ENCODE measurements at regions not wholly inside any gene's neighbourhood (a gene's known extent, or its start where the extent isn't known, plus 50 kb on each side); places are given as distances from the start of the nearest gene placed in this dataset.
"Not testable (repeated sequence)": the region's sequence is repeated elsewhere in the genome, so short reads cannot be mapped to it uniquely, and the experiment has no call there.

DNA sequence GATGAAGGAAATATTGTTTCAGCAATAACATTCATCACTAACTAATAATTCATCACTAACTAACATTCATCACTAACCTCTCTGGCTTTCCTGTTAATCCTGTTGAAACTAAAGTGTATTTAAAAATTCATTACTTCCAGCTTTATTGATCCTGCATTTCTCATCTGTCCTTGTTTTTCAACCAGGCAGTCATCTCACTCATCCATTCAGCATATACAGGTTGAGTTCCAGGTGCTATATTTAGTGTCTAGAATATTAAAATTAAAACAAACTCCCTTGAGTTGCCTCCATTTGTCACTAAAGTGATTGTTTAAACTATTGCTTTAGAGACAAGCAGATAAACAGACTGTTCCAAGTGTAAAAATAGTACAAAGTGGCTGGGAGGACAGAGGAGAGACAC, 58.1 kb downstream of the ATXN7L3B start:
- DNase-seq (ENCODE audit: low read depth), result no peak

DNA sequence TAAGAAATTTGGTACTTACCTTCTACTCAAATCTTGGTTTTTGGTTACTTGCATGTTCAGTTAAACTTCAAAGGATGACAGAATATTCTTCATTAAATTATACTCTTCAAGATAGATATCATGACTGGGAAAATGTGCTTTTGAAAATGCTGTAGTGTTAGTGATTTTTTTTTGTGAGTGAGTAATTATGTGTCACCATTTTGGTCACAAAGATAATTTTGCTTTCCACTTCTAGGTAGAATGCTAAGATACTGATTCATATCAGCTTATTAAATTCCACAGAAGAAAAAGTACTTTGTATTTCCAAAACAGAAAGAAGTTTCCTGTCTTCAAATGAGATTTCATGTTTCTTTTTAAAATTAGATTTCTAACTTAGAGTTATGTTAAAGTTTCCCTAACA, 61.2 kb downstream of the ATXN7L3B start:
- DNase-seq (ENCODE audit: low read depth), result no peak

DNA sequence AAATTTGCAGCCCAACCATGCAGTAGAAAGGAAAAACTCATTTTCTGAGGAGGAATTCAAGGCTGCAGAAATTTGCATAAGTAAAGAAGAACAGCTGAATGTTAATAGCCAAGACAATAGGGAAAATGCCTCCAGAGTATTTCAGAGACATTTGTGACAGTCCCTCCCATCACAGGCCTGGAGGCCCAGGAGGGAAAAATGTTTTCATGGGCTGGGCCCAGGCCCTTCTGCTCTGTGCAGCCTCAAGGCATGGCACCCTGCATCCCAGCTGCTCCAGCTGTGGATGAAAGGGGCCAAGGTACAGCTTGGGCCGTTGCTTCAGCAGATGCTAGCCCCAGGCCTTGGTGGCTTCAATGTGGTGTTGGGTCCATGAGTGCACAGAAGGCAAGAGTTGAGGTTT, 62.3 kb downstream of the ATXN7L3B start:
- DNase-seq (ENCODE audit: low read depth), result no peak

DNA sequence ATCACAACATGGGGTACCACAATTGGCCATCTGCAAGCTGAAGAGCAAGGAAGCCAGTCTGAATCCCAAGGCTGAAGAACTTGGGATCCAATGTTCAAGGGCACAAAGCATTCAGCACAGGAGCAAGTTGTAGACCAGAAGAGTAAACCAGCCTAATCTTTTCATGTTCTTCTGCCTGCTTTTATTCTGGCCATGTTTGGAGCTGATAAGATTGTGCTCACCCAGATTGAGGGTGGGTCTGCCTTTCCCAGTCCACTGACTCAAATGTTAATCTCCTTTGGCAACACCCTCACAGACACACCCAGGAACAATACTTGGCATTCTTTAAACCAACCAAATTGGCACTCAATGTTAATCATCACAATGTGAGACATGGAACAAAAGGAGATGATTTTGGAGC, 63.2 kb downstream of the ATXN7L3B start:
- DNase-seq (ENCODE audit: low read depth), result not testable (repeated sequence)

DNA sequence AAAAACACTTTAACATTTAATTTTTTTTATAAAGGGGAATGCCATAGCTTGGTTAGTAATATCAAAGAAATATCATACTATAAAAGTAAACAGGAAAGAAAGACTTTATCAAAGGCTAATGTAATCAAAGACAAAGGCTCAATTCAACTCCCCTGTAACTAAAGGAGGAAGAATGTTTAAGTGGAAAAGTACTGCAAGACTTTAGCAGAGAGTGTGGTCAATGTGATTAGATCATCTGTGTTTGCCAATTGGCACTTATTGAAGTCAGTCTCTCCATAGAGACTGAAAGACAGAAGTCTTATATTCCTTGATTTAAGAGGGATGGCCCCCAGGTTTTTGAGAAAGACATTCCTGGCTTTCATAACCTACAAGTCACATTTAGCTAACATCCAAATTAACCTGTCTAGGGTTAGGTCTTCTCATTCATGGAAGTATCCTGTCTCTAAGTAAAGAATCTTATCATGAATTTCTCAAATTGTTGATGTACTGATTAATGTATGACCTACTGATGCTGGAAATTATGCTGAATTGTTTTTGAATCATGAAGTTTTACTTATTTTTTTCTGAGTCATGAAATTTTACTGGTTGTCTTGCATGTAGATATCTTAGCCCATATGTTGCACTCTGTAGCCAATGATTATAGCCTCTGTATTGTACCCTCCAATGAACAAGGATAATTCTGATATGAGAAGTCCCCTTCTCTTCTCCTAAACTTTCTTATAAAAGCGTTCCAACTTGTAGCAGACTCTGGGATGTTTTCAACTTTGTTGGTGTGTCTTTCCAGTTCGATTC, 65.4 kb downstream of the ATXN7L3B start:
- DNase-seq (ENCODE audit: low read depth), result no peak

DNA sequence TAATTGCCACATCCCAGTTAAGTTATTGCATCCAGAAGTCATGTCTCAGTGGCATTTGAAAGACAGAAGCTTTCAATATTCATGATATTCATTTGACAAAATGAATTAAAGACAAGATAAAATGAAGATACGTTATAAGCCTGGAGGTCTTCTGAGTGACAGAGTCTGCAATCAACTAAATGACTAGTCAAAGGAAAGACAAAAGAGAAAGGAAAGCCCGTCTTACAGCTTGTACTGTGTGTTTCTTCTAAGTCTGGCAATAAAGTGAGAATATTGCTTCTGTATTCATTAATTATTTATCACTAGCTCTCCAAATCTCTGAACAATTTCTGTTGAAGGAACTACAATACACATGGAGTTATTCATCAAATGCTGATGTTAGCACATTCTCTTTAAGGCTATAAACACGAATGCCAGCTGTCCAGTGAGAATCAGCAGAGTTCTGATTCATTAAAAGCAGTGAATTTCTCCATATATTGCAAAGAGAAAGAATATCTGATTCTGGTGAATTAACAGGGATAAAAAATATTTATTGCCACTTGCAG, 70.7 kb downstream of the ATXN7L3B start:
- no peak for DNase-seq (ENCODE audit: low read depth)

DNA sequence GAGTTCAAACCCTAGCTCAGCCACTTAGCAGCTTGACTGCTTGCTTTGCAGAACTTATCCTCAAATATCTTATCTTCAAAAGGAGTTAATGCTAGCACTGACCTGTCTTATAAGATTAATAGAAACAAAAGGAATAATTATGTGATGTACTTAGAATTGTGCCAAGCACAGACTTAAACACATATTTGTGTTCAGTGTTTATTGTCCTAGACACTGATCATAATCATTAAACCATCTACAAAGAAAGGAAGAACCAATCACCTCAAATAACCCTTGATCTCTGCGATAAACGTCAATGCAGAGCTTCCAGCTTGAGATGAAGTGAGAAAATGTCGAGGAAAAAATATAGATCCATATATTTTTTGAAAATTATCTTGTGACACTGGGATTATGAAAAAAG, 73.1 kb downstream of the ATXN7L3B start:
- no peak for DNase-seq (ENCODE audit: low read depth)

DNA sequence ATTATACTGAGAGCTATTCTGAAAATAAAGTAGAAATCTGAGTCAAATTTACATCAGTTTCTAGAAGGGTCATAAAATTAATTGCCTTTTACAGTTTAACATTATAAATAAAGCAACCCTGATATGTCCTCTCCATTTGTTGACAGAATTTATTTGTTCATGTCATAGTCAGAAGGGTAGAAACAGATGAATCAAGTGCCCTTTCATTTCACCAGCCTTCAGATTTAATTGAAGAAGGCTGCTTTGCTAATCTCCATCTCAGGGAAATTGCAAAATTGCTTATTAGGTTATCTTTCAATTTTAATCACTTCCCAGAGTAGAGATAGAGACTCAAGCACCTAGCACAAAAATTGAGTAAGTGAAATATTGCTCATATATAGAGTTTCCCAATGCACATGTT, 76.8 kb downstream of the ATXN7L3B start:
- DNase-seq (ENCODE audit: low read depth), result no peak

DNA sequence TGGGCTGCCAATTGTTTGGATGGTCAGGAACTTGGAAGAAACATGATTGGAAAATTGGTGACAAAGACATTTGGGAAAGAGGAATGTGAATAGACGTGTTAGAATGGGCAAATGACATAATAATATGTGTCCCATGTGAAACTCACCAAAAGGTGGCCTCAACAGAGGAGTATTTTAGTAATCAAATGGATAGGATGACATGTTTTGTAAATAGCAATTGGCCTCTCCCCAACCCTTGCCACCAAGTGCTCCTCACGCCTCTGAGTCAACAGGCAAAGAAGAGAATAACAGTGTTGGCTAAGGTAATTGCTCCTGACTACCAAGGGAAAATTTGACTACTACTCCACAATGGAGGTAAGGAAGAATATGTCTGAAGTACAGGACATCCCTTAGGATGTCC, 81.4 kb downstream of the ATXN7L3B start:
- no peak for DNase-seq (ENCODE audit: low read depth)

DNA sequence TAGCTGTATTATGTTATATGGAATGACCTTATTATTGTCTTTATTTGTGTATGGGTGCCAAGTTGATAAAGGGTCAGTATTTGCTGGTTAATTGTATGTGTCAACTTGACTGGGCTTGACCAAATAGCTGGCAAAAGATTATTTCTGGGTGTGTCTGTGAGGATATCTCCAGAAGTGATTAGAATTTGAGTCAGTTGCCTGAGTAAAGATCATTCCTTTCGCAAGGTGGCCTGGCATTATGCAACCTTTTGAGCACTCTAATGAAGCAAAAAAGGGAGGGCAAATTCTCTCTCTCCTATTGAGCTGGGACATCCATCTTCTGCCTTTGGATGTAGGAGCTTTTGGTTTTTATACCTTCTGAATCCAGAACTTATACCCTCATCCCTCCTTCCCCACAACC, 82.2 kb downstream of the ATXN7L3B start:
- no peak for DNase-seq (ENCODE audit: low read depth)

DNA sequence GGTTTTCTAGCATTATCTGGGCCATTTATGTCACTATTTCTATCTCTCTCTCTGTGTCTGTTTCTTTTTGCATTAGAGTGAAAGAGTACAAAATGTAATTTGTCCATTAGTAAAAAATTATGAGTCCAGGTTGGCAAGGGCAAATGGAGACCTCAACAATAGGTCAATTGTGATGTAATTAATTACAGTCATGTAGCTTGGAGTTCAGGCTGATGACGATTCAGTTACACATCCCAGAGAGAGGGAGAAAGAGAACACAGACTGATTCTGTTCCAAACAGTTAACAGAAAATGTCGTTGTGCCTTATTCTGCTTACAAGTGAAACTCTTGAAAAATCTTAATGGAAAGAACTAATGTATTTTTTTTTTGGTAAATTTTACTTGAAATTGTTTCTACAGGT, 83.3 kb downstream of the ATXN7L3B start:
- DNase-seq (ENCODE audit: low read depth), result no peak

DNA sequence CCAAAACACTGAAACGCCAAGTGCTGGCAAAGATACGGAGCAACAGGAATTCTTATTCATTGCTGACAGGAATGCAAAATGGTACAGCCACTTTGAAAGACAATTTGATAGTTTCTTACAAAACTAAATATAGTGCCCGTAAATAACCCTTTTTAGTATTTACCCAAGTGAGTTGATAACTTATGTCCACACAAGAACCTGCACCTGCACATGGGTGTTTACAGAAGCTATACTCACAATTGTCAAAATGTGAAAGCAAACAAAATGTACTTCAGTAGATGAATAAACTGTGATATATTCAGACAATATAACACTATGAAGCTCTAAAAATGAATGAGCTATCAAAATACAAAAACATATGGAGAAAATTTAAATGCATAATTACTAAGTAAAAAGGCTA, 86.6 kb downstream of the ATXN7L3B start:
- no peak for DNase-seq (ENCODE audit: low read depth)

DNA sequence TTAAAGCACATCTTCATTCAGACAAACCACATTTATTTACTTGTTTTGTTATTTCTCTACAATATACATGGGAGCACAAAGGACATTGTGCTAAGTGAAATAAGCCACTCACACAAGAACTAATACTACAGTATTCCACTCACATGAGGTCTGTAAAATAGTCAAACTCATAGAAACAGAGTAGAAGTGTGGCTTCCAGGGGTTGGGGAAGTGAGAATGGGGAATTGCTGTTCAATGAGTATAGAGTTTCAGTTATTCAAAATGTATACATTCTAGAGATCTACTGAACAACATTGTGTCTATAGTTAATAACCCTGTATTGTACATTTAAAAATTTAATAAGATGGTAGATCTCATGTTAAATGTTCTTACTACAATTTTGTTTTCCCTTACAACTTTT, 88.8 kb downstream of the ATXN7L3B start:
- no peak for DNase-seq (ENCODE audit: low read depth)

DNA sequence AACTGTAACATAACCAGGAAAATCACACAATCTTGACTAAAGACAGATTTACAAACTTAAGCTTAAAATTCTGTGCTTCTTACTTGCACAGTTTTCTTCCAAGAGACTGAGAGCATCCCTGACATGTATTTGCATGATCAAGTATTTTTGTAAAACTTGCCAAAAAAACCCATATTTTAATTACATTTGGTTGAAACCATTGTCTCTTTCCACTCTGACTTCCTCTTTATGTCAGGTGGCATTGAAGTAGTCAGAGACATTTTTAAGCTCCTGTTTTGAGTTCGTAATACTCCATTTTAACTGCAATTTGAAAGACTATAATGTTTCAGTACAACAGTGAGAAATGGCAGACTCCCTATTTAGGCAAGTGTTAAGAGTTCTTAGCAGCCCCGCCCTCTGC, 103.6 kb downstream of the ATXN7L3B start:
- no peak for DNase-seq (ENCODE audit: low read depth)

DNA sequence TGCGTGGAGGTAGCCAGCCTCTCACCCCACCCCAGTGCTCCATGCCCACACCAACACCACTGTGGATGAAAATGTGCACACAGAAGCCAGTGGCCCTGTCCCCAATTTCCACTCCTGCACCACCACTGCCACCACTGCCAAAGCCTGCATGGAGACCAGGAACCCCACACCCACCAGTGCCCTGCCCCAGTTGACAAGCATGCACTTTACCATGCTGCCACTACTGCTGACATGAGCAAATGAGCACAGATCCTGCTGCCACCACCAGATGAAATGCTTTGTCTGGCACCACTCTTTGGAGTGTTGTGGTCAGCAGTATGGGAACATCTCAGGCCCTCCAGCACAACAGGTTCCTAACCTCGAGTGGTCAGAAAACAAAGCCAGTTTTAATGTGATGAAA, 104.1 kb downstream of the ATXN7L3B start:
- DNase-seq (ENCODE audit: low read depth), result no peak

DNA sequence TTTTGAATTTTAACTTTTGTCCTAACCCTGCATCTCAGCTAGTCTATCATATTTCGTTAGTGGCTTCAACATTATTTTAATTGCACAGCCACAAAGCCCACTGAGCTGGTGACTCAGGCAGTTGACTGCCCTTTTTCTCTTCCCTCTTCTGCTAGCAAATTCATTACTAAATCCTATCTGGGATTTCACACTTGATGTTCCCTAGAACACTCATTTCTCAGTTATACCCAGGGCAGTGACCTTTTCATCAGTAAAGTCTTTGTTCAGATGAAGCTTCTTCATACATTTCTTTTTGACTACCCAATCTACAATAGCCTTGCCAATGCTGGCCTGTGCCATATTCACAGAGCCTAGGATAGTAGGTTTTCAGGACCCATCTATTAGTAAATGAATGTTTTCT, 107.0 kb downstream of the ATXN7L3B start:
- DNase-seq (ENCODE audit: low read depth), result no peak

DNA sequence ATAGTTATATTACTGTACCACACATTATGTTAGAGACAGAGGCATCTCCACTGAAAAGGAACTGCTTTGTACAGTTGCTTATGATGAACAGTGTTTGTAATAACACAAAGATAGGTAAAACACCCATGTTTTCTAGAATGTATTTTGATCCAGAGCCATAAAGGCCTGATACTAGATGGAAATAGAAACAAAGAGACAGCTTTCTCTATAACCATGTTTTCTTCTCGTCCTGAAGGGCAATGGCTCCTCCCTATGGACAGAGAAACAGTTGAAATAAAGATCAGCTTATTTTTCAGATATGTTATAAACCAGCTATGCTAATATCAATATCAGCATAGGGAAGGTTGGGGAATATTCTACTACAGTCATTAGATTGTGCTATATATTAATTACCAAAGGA, 109.2 kb downstream of the ATXN7L3B start:
- DNase-seq (ENCODE audit: low read depth), result no peak

DNA sequence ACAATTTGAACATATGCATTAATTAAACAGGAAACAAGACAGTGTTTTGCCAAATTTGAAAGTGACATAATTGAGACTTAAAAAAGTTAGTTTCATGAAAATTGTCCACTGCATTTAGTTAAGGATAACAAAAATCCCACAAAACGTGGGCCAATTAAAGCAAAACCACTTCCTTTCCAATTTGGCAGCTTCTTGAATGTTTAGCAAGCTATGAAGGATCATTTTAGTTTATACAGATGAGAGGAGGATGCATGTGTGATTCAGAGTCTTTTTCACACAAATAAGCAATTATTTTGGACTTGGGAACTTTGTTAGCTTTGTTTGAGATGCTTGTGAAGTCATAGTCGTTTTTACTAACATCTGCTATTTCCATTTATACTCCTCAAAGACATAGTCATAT, 109.6 kb downstream of the ATXN7L3B start:
- DNase-seq (ENCODE audit: low read depth), result no peak

DNA sequence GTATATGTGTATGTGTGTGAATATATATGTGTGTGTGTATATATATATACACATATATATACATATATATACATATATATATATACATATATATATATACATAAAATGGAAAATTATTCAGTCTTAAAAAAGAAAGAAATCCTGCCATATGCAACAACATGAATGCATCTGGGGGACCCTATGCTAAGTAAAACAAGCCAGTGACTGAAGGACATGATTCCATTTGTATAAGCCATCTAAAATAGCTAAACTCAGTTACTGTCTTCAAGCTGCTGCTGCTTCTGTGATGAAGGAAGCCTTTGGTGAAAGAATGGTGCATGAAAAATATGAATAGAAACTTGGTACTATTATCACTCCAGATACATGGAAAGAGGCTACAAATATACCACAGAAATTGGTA, 118.6 kb downstream of the ATXN7L3B start:
- no peak for DNase-seq (ENCODE audit: low read depth)

DNA sequence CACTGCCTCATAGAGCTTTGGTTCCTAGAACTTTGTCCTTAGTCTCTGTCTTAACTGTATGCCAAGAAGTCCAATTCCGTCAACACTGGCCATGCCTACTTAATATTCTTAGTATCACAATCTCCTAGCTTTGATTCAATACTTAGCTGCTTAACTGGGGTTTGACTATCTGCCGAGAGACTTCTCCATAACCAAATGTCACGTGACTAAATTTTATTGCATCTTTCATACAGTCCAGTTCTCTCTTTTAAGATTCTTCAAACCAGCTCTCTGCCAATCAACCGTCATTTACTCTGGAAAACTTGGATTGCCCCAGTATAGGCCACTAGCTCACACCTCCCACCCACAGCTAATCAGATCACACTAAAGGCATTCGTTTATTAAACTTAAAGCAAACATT, 122.8 kb downstream of the ATXN7L3B start:
- DNase-seq (ENCODE audit: low read depth), result no peak

DNA sequence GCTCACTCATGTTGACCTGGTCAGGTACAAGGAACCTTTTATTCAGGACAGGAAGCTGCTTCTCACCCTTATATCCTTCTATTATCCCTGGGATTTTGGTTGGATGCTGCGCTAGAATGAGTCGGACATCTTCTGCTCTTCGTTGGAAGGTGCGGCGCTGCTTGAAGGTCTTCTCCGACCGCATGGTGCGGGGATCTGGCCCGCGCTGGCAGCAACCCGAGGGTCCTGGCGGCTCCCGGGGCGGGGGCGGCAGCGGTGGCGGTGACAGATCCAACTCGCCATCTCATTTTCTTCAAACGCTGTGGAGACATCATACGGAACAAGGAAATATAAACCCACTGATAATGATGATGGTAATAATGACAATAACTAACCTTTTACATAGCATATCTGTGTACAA, 126.3 kb downstream of the ATXN7L3B start:
- no peak for DNase-seq (ENCODE audit: low read depth)

DNA sequence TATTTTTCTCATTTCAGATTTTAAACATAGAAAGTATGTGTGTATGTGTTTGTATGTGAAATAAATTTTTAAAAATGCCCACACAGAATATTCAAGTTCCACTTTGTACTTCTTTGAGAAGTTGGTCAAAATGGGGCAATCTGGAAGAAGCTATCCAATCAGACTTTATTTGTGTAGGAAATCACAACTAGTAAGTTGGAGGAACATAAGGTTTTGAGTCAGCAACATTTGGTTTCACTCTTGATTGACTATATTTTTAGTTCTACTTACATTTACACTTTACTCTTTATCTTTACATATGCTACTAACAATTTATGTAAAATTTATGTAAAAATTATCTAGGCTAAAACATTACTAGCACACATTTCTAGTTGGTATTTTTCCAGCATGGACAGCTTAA, 128.1 kb downstream of the ATXN7L3B start:
- no peak for DNase-seq (ENCODE audit: low read depth)

DNA sequence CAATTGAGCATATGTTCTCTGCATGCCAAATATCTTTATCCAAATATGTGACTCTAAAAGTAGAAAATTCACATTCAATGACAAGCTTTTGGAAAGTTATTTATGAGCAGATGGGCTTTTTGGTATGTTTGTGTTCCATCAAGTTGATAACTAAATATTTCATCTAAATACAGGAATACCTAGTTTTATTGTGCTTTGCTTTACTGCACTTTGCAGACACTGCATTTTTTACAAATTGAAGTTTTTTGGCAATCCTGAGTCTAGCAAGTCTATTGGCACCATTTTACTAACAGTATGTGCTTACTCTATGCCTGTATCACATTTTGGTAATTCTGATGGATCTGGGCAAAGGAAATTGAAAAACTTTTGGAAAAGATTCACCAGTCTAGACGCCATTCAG, 133.8 kb downstream of the ATXN7L3B start:
- no peak for DNase-seq (ENCODE audit: low read depth)

DNA sequence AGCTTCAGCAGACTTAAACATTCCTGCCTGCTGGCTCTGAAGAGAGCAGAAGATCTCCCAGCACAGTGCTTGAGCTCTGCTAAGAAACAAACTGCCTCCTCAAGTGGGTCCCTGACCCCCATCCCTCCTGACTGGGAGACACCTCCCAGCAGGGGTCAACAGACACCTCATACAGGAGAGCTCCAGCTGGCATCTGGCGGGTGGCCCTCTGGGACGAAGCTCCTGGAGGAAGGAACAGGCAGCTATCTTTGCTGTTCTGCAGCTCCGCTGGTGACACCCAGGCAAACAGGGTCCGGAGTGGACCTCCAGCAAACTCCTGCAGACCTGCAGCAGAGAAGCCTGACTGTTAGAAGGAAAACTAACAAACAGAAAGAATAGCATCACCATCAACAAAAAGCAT, 139.3 kb downstream of the ATXN7L3B start:
- not testable (repeated sequence) for DNase-seq (ENCODE audit: low read depth)
